ENCODE measurements at regions not wholly inside any gene's neighbourhood (a gene's known extent, or its start where the extent isn't known, plus 50 kb on each side); places are given as distances from the start of the nearest gene placed in this dataset.

- Histone ChIP-seq H3K4me1 (ENCODE audit: insufficient read depth, low read length) (no peaks in the 10 kb centered on the region), H3K27me3 (ENCODE audit: insufficient read depth, low read length, poor library complexity, severe bottlenecking) (no peaks in the 10 kb centered on the region), H3K9me3 (ENCODE audit: low read length) (no peaks in the 10 kb centered on the region), H3K27ac (ENCODE audit: low read depth, low read length) (no peak overlapping the region), H3K4me3 (ENCODE audit: low read length) (no peak overlapping the region), H3K36me3 (ENCODE audit: insufficient read depth, low read length) (no peaks in the 10 kb centered on the region)
- Mint-ChIP-seq H3K36me3 (no peaks in the 10 kb centered on the region), H3K27me3 (peaks cover 0 to 4% of the 10 kb centered on the region in 2 donors), H3K9me3 (peaks cover 0 to 8% (median 3%) of the 10 kb centered on the region in 5 donors), H3K4me1 (no peaks in the 10 kb centered on the region), H3K4me3 (peak overlapping the region in 1 of 7 donors; percentile 13), H3K27ac (no peak overlapping the region)
- CTCF ChIA-PET = no interaction called here
- DNase-seq = no peak
- POLR2A ChIA-PET = no interaction called here
These were observed 244.8 kb downstream of the ACTR3B start for GRCh38 chr7:153004341-153004740.

- CTCF ChIA-PET = no interaction called here
These were observed 246.3 kb downstream of the ACTR3B start for GRCh38 chr7:153005750-153006435.

GRCh38 chr7:153006452-153006851 is 246.9 kb downstream of the ACTR3B start:
- no peaks in the 10 kb centered on the region for H3K9me3 ChIP-seq (ENCODE audit: low read length)
- Mint-ChIP-seq H3K27ac (no peak overlapping the region), H3K4me1 (no peaks in the 10 kb centered on the region), H3K4me3 (no peak overlapping the region), H3K36me3 (no peaks in the 10 kb centered on the region), H3K27me3 (peaks cover 0 to 2% of the 10 kb centered on the region in 2 donors), H3K9me3 (peaks cover 0 to 5% (median 1%) of the 10 kb centered on the region in 5 donors)
- no peaks in the 10 kb centered on the region for H3K27me3 ChIP-seq (ENCODE audit: insufficient read depth, low read length, poor library complexity, severe bottlenecking)
- POLR2A ChIA-PET = no interaction called here
- H3K27ac ChIP-seq (ENCODE audit: low read depth, low read length) = no peak overlapping the region
- no peak for DNase-seq
- CTCF ChIA-PET = no interaction called here
- no peak overlapping the region for H3K4me3 ChIP-seq (ENCODE audit: low read length)
- H3K36me3 ChIP-seq (ENCODE audit: insufficient read depth, low read length) = no peaks in the 10 kb centered on the region
- H3K4me1 ChIP-seq (ENCODE audit: insufficient read depth, low read length) = no peaks in the 10 kb centered on the region

More at GRCh38 chr7:153005750-153006435, 246.3 kb downstream of the ACTR3B start:
- peaks cover 0 to 6% (median 0%) of the 10 kb centered on the region in 5 donors for H3K9me3 Mint-ChIP-seq
- H3K27me3 Mint-ChIP-seq = peaks cover 0 to 2% of the 10 kb centered on the region in 2 donors
- POLR2A ChIA-PET = no interaction called here
- H3K36me3 ChIP-seq (ENCODE audit: insufficient read depth, low read length) = no peaks in the 10 kb centered on the region
- H3K27me3 ChIP-seq (ENCODE audit: insufficient read depth, low read length, poor library complexity, severe bottlenecking) = no peaks in the 10 kb centered on the region
- H3K4me3 ChIP-seq (ENCODE audit: low read length) = no peak overlapping the region
- H3K36me3 Mint-ChIP-seq = no peaks in the 10 kb centered on the region
- no peak overlapping the region for H3K4me3 Mint-ChIP-seq
- no peaks in the 10 kb centered on the region for H3K4me1 ChIP-seq (ENCODE audit: insufficient read depth, low read length)
- no peak overlapping the region for H3K27ac ChIP-seq (ENCODE audit: low read depth, low read length)
- no peak for DNase-seq
- H3K27ac Mint-ChIP-seq = no peak overlapping the region
- H3K9me3 ChIP-seq (ENCODE audit: low read length) = no peaks in the 10 kb centered on the region
- no peaks in the 10 kb centered on the region for H3K4me1 Mint-ChIP-seq

GRCh38 chr7:153006911-153007310 is 247.4 kb downstream of the ACTR3B start:
- CTCF ChIA-PET = no interaction called here
- Mint-ChIP-seq H3K27me3 (peaks cover 0 to 2% of the 10 kb centered on the region in 2 donors), H3K27ac (no peak overlapping the region), H3K4me3 (no peak overlapping the region), H3K9me3 (peaks cover 0 to 2% (median 0%) of the 10 kb centered on the region in 5 donors), H3K4me1 (no peaks in the 10 kb centered on the region), H3K36me3 (no peaks in the 10 kb centered on the region)
- H3K9me3 ChIP-seq (ENCODE audit: low read length) = no peaks in the 10 kb centered on the region
- no peak for DNase-seq
- no peak overlapping the region for H3K27ac ChIP-seq (ENCODE audit: low read depth, low read length)
- no peaks in the 10 kb centered on the region for H3K36me3 ChIP-seq (ENCODE audit: insufficient read depth, low read length)
- no peak overlapping the region for H3K4me3 ChIP-seq (ENCODE audit: low read length)
- H3K4me1 ChIP-seq (ENCODE audit: insufficient read depth, low read length) = no peaks in the 10 kb centered on the region
- POLR2A ChIA-PET = no interaction called here
- H3K27me3 ChIP-seq (ENCODE audit: insufficient read depth, low read length, poor library complexity, severe bottlenecking) = no peaks in the 10 kb centered on the region

GRCh38 chr7:153010416-153010815 is 250.9 kb downstream of the ACTR3B start:
- no peak for DNase-seq
- H3K27me3 ChIP-seq (ENCODE audit: insufficient read depth, low read length, poor library complexity, severe bottlenecking) = no peaks in the 10 kb centered on the region
- Mint-ChIP-seq H3K4me3 (no peak overlapping the region), H3K27me3 (peaks cover 0 to 2% of the 10 kb centered on the region in 2 donors), H3K36me3 (no peaks in the 10 kb centered on the region), H3K9me3 (peaks cover 0 to 5% (median 0%) of the 10 kb centered on the region in 5 donors), H3K4me1 (no peaks in the 10 kb centered on the region), H3K27ac (no peak overlapping the region)
- no peaks in the 10 kb centered on the region for H3K9me3 ChIP-seq (ENCODE audit: low read length)
- CTCF ChIA-PET = no interaction called here
- H3K27ac ChIP-seq (ENCODE audit: low read depth, low read length) = no peak overlapping the region
- H3K4me3 ChIP-seq (ENCODE audit: low read length) = no peak overlapping the region
- POLR2A ChIA-PET = no interaction called here
- H3K36me3 ChIP-seq (ENCODE audit: insufficient read depth, low read length) = no peaks in the 10 kb centered on the region
- H3K4me1 ChIP-seq (ENCODE audit: insufficient read depth, low read length) = no peaks in the 10 kb centered on the region

- Mint-ChIP-seq H3K9me3 (peaks cover 0 to 3% (median 0%) of the 10 kb centered on the region in 5 donors), H3K4me3 (no peak overlapping the region), H3K4me1 (no peaks in the 10 kb centered on the region), H3K27me3 (peaks cover 0 to 2% of the 10 kb centered on the region in 2 donors), H3K36me3 (no peaks in the 10 kb centered on the region), H3K27ac (no peak overlapping the region)
- Histone ChIP-seq H3K27ac (ENCODE audit: low read depth, low read length) (no peak overlapping the region), H3K9me3 (ENCODE audit: low read length) (no peaks in the 10 kb centered on the region), H3K4me1 (ENCODE audit: insufficient read depth, low read length) (no peaks in the 10 kb centered on the region), H3K27me3 (ENCODE audit: insufficient read depth, low read length, poor library complexity, severe bottlenecking) (no peaks in the 10 kb centered on the region), H3K36me3 (ENCODE audit: insufficient read depth, low read length) (no peaks in the 10 kb centered on the region), H3K4me3 (ENCODE audit: low read length) (no peak overlapping the region)
- CTCF ChIA-PET = no interaction called here
- POLR2A ChIA-PET = no interaction called here
- DNase-seq = no peak
These were observed 252.7 kb downstream of the ACTR3B start for GRCh38 chr7:153012203-153012602.

GRCh38 chr7:153017223-153017622 is 257.7 kb downstream of the ACTR3B start:
- no peaks in the 10 kb centered on the region for H3K4me1 ChIP-seq (ENCODE audit: insufficient read depth, low read length)
- H3K27ac ChIP-seq (ENCODE audit: low read depth, low read length) = no peak overlapping the region
- peaks cover 0 to 8% (median 0%) of the 10 kb centered on the region in 5 donors for H3K9me3 Mint-ChIP-seq
- H3K36me3 ChIP-seq (ENCODE audit: insufficient read depth, low read length) = no peaks in the 10 kb centered on the region
- H3K4me3 Mint-ChIP-seq = no peak overlapping the region
- ChIA-PET CTCF (no interaction called here), POLR2A (no interaction called here)
- H3K4me3 ChIP-seq (ENCODE audit: low read length) = no peak overlapping the region
- peaks cover 0 to 1% of the 10 kb centered on the region in 2 donors for H3K27me3 Mint-ChIP-seq
- DNase-seq = no peak
- no peaks in the 10 kb centered on the region for H3K9me3 ChIP-seq (ENCODE audit: low read length)
- H3K36me3 Mint-ChIP-seq = peaks cover 0 to 7% (median 0%) of the 10 kb centered on the region in 3 donors
- H3K27ac Mint-ChIP-seq = no peak overlapping the region
- no peaks in the 10 kb centered on the region for H3K27me3 ChIP-seq (ENCODE audit: insufficient read depth, low read length, poor library complexity, severe bottlenecking)
- no peaks in the 10 kb centered on the region for H3K4me1 Mint-ChIP-seq

- Mint-ChIP-seq H3K36me3 (peaks cover 0 to 7% (median 0%) of the 10 kb centered on the region in 3 donors), H3K4me1 (no peaks in the 10 kb centered on the region), H3K27ac (no peak overlapping the region), H3K4me3 (no peak overlapping the region), H3K27me3 (peaks cover 0 to 2% of the 10 kb centered on the region in 2 donors), H3K9me3 (peaks cover 0 to 5% (median 0%) of the 10 kb centered on the region in 5 donors)
- no peak overlapping the region for H3K4me3 ChIP-seq (ENCODE audit: low read length)
- DNase-seq = no peak
- no peaks in the 10 kb centered on the region for H3K27me3 ChIP-seq (ENCODE audit: insufficient read depth, low read length, poor library complexity, severe bottlenecking)
- H3K4me1 ChIP-seq (ENCODE audit: insufficient read depth, low read length) = no peaks in the 10 kb centered on the region
- POLR2A ChIA-PET = no interaction called here
- no peaks in the 10 kb centered on the region for H3K9me3 ChIP-seq (ENCODE audit: low read length)
- H3K36me3 ChIP-seq (ENCODE audit: insufficient read depth, low read length) = no peaks in the 10 kb centered on the region
- CTCF ChIA-PET = no interaction called here
- no peak overlapping the region for H3K27ac ChIP-seq (ENCODE audit: low read depth, low read length)
These were observed 262.0 kb downstream of the ACTR3B start for GRCh38 chr7:153021542-153021941.
